ENCODE measurements at regions not wholly inside any gene's neighbourhood (a gene's known extent, or its start where the extent isn't known, plus 50 kb on each side); places are given as distances from the start of the nearest gene placed in this dataset.
"Not testable (repeated sequence)": the region's sequence is repeated elsewhere in the genome, so short reads cannot be mapped to it uniquely, and the experiment has no call there.

- not testable (repeated sequence) for DNase-seq
These were observed 348.4 kb downstream of the TAF11L14 start for GRCh38 chr5:17982626-17983025.

DNA sequence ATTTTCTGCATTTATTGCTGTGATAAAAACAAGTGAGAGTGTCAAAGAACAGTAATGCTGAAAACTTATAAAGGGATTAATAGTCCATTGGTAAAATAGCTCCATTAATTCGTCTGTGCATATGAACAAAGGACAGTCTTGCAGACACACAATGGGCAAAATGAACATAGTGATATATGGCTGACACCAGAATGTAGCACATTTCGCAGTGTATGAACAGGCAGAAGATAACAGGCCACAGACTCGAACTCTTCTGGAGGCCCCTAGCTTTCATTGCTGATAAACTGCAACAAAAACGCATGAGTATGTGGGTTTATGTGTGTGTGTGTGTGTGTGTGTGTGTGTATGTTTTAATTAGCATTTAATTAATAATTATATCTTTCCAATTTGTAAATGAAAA lies 354.8 kb downstream of the TAF11L14 start:
- peak; percentile 2 for DNase-seq

DNA sequence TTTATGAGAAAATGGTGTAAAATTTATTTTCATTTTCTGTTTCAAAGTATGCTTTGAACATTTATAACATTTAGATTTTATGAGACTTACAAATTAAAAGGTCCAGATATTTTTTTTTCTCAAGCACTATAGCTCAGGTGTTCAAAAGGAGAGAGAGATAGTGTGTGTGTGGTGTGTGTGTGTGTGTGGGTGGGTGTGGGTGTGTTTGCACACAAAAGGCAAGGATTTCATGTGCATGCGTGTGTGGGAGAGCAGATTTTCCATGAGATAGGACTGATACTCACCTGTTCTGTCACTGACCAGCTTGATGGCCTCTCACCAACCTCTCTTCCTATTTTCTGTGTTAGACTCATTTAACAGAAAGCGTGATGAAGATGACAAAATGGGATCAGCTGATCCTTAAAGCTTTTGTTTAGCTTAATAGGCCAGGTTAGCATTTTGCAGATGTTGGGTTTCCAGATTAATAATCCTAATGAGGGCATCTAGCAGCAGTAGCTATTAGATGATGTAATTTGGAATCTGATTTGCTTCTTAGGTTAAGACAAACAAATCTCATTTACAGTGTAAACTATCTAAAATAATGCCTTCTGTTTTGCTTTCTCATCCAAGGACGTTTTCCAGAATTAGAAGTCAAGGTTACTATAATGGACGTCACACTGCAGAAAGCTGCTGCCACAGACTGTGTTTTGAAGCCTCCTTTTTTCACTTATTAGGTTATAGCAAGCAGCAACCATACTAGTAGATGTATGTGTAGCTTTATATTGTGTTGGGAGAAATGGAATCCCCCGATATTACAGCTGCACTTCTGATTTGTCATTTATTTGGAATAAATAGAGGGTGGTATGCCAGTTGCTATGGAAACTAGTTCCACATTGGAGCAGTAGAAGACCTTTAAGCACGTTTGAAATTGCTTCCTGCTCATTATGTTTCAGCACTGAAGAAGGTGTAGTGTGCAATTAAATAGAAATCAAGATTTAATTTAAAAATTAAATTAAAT lies 355.6 kb downstream of the TAF11L14 start:
- peak; percentile 49 for DNase-seq

- DNase-seq, result peak; percentile 19
These were observed 357.5 kb downstream of the TAF11L14 start for GRCh38 chr5:17991775-17992174.

- no peak for DNase-seq
These were observed 358.0 kb downstream of the TAF11L14 start for GRCh38 chr5:17992291-17992690.

DNA sequence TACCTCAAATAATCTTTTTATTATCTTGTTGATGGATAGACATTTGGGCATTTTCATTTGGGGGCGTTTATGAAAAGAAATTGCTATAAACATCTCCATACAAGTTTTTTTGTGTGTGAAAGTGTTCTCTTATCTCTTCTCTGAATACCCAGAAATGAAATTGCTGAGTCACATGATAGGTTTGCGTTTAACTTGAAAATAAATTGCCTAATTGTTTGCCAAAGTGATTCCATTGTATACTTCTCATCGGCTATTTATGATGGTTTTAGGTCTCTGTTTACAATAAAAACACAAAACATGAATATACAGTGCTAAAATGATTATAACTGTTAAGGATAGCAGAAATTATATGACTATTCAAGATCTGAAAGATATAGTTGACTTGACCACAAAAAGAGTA lies 361.7 kb downstream of the TAF11L14 start:
- DNase-seq, result no peak

- DNase-seq, result no peak
These were observed 365.6 kb downstream of the TAF11L14 start for GRCh38 chr5:17999858-18000257.

DNA sequence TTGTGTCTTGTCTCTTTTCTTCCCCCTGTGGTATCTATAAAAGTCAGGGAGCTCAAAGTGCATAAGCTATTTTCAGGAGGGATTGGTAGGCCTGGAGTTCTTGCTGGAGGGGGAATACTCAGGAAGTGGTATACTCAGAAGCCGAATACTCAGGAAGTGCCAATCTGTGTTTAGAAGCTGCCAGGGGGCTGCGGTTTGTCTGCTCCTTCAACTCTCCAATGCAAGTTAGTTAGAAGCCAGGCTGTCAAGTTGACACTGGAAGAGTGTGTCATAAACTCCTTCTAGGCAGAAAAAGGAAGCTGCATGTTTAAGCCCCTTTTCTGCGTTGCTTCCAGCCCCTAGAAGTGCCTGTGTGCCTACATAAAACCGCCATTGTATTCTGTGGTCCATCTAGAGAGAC lies 366.5 kb downstream of the TAF11L14 start:
- DNase-seq, result no peak

- DNase-seq, result no peak
These were observed 369.1 kb downstream of the TAF11L14 start for GRCh38 chr5:18003312-18003711.

DNA sequence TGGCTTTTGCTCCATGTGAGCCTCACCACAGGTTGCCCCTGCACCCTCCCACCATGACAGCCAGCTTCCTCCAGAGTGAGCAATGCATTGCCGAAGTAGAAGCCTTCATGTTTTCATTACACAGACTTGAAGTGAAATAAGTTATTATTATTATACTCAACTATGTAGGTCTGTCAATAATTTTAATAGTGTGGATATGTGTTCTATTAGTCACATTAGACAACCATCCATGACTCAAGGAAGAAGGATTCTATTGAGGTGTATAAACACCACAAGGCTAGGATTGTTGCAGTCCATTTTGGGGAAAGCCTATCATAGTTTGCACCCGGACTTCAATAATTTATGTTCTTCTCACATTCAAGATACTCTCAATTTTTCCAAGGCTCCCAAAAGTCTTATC lies 369.5 kb downstream of the TAF11L14 start:
- DNase-seq, result no peak

- DNase-seq, result not testable (repeated sequence)
These were observed 372.0 kb downstream of the TAF11L14 start for GRCh38 chr5:18006235-18006634.

GRCh38 chr5:18008940-18009339 lies 374.7 kb downstream of the TAF11L14 start:
- no peak for DNase-seq

DNA sequence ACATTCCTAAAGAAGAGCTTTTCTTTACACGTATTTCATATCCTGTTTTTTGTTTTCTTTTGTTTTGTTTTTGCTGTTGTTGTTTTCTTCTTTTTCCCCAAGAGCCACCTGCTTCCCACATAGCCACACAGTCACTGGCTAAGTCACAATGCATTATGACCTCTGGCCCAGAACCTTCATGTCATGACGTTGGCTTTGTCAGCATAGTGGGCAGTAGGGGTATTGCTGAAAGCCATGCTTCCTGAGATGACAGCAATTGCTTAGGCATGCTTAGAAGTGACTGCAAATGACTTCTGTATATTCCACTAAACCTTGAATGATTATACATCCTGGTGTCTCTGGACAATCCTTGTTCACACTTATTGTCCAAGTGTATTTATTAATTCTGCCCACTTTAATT lies 375.8 kb downstream of the TAF11L14 start:
- no peak for DNase-seq

DNA sequence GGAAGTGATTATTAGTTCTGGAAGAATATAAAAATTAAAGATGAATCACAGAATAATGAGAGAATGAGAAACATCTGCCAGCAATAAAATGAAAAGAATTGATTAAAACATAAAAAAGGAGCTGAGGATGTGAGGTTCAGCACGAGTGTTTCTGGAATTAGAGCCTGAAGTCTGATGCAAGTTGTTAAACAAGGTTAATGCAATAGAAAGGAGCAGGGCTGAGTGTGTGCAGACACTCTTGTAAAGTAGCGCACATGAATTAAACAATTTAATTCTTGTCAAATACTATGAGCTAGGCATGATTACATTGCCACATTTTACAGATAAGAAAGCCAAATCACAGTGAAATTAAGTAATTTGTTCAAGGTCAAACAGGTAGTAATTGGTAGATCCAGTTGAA lies 384.2 kb downstream of the TAF11L14 start:
- no peak for DNase-seq

DNA sequence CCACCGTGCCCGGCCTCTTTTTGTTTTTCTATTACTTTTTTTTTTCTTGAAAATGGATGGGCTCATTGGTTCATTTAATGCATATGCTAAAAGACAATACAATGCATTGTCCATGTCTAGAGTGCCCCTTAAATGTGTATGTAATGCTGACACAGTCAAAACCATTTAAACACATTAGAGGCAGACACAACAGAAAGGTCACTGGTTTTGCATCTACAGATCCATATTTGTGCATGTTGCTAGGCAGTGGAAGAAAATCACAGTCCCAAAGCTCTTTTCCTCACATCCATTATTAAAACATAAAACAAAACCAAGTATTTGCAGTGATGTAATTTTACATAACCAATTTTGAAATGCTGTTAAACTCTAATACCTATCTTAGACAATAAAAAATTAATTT lies 389.0 kb downstream of the TAF11L14 start:
- DNase-seq, result no peak

GRCh38 chr5:18023986-18024385 lies 389.7 kb downstream of the TAF11L14 start:
- no peak for DNase-seq

DNA sequence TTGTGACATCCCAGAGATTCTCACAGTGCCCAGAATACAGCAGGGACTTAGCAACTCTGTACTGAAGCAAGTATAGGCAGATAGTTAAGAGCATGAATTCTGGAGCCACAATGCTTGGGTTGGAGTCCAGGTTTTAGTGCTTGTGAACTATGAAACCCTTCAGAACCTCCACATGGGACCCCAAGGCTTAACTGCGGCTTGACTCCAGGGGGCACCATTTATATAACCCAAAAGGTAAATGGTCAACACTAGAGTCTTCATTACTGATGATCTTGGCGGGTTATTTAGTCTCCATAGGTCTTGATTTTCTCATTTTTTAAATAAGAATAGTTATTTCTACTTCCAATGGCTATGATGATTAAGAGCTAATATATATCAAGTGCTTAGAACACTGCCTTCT lies 390.3 kb downstream of the TAF11L14 start:
- no peak for DNase-seq

GRCh38 chr5:18027241-18027867 lies 393.1 kb downstream of the TAF11L14 start:
- DNase-seq, result no peak

DNA sequence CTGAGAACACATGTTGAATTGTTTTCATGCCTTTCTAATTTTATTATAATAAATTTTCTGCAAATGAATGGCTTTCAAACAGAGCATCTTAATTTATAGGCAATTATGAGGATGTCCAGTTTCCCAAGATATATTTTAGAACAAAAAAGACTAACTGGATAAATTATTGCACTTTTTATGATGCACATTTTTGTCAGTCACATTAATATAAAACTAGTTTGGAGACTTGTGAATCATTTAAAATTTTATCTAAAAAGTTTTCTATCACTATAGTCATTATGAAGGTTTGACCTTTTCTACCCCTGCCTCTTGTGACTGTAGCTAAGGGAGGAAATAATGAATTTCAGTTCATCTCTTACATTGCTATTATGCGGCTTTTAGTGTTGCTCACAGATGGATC lies 393.8 kb downstream of the TAF11L14 start:
- no peak for DNase-seq

GRCh38 chr5:18032744-18033143 lies 398.5 kb downstream of the TAF11L14 start:
- DNase-seq, result no peak

- DNase-seq, result no peak
These were observed 402.3 kb downstream of the TAF11L14 start for GRCh38 chr5:18036531-18036930.

GRCh38 chr5:18037718-18038117 lies 403.5 kb downstream of the TAF11L14 start:
- no peak for DNase-seq

GRCh38 chr5:18043344-18043743 lies 409.1 kb downstream of the TAF11L14 start:
- DNase-seq, result no peak

GRCh38 chr5:18048449-18048848 lies 414.2 kb downstream of the TAF11L14 start:
- no peak for DNase-seq

All from tongue (tissue), 1 donor.